ENCODE measurements at regions not wholly inside any gene's neighbourhood (a gene's known extent, or its start where the extent isn't known, plus 50 kb on each side); places are given as distances from the start of the nearest gene placed in this dataset.

- no peak for TF ChIP-seq CTCF (optimal IDR thresholded peaks at IDR 0.05 in 1 of 3, IDR thresholded peaks at IDR 0.05 in 1 of 3, conservative IDR thresholded peaks at IDR 0.05 in 1 of 3; ENCODE audit: extremely low read depth in 1 of 3, insufficient read depth in 2 of 3, low read length in 3 of 3)
- TF ChIP-seq EZH2 (IDR thresholded peaks at IDR 0.05; ENCODE audit: low read length) = no peak
Observed at GRCh38 chr12:43226151-43226550, 325.9 kb downstream of the ADAMTS20 start.

All from keratinocyte (primary cell).